Activated T-cell treated with anti-CD3 and anti-CD28 coated beads for 1 hour (primary cell): ENCODE measurements at regions not wholly inside any gene's neighbourhood (a gene's known extent, or its start where the extent isn't known, plus 50 kb on each side); places are given as distances from the start of the nearest gene placed in this dataset.

ENCODE experiments used
- DNase-seq: peaks from one replicate; pipeline ENCODE4 v3.0.0-alpha.2; 2020; ENCODE audit warnings: low read depth

GRCh38 chr1:4324525-4324924, 329.9 kb upstream of the AJAP1 start:
- DNase-seq, result no peak

- DNase-seq, result no peak
Measured at GRCh38 chr1:4327142-4327541, 327.3 kb upstream of the AJAP1 start.

GRCh38 chr1:4328402-4329071, 325.9 kb upstream of the AJAP1 start:
- no peak for DNase-seq

- DNase-seq, result no peak
Measured at GRCh38 chr1:4330805-4331766, 323.3 kb upstream of the AJAP1 start.

- DNase-seq, result no peak
Measured at GRCh38 chr1:4331767-4332163, 322.6 kb upstream of the AJAP1 start.

GRCh38 chr1:4336507-4336906, 317.9 kb upstream of the AJAP1 start:
- no peak for DNase-seq

- DNase-seq, result no peak
Measured at GRCh38 chr1:4341421-4341820, 313.0 kb upstream of the AJAP1 start.

- DNase-seq, result no peak
Measured at GRCh38 chr1:4344065-4344732, 310.2 kb upstream of the AJAP1 start.

- no peak for DNase-seq
Measured at GRCh38 chr1:4345094-4345493, 309.3 kb upstream of the AJAP1 start.

- no peak for DNase-seq
Measured at GRCh38 chr1:4346131-4346530, 308.3 kb upstream of the AJAP1 start.

- no peak for DNase-seq
Measured at GRCh38 chr1:4351453-4351852, 303.0 kb upstream of the AJAP1 start.

- no peak for DNase-seq
Measured at GRCh38 chr1:4353090-4353856, 301.1 kb upstream of the AJAP1 start.

GRCh38 chr1:4355839-4356238, 298.6 kb upstream of the AJAP1 start:
- no peak for DNase-seq

GRCh38 chr1:4362314-4363044, 291.9 kb upstream of the AJAP1 start:
- DNase-seq, result no peak

GRCh38 chr1:4366091-4366490, 288.3 kb upstream of the AJAP1 start:
- no peak for DNase-seq

- no peak for DNase-seq
Measured at GRCh38 chr1:4367230-4367777, 287.1 kb upstream of the AJAP1 start.

- DNase-seq, result no peak
Measured at GRCh38 chr1:4369335-4369734, 285.1 kb upstream of the AJAP1 start.

- DNase-seq, result no peak
Measured at GRCh38 chr1:4371849-4372248, 282.6 kb upstream of the AJAP1 start.

- DNase-seq, result no peak
Measured at GRCh38 chr1:4375812-4376211, 278.6 kb upstream of the AJAP1 start.

- DNase-seq, result no peak
Measured at GRCh38 chr1:4379451-4380175, 274.8 kb upstream of the AJAP1 start.
